HG02759 (cell line): ENCODE measurements at regions not wholly inside any gene's neighbourhood (a gene's known extent, or its start where the extent isn't known, plus 50 kb on each side); places are given as distances from the start of the nearest gene placed in this dataset.
"Not testable (repeated sequence)": the region's sequence is repeated elsewhere in the genome, so short reads cannot be mapped to it uniquely, and the experiment has no call there.

Experiments
- ATAC-seq: cut with Tn5 transposase; IDR thresholded peaks from one replicate; pipeline ENCODE4 v1.9.1; 2021; ENCODE audit warnings: mild to moderate bottlenecking, moderate library complexity; ENCODE audit not compliant: unreplicated experiment

DNA sequence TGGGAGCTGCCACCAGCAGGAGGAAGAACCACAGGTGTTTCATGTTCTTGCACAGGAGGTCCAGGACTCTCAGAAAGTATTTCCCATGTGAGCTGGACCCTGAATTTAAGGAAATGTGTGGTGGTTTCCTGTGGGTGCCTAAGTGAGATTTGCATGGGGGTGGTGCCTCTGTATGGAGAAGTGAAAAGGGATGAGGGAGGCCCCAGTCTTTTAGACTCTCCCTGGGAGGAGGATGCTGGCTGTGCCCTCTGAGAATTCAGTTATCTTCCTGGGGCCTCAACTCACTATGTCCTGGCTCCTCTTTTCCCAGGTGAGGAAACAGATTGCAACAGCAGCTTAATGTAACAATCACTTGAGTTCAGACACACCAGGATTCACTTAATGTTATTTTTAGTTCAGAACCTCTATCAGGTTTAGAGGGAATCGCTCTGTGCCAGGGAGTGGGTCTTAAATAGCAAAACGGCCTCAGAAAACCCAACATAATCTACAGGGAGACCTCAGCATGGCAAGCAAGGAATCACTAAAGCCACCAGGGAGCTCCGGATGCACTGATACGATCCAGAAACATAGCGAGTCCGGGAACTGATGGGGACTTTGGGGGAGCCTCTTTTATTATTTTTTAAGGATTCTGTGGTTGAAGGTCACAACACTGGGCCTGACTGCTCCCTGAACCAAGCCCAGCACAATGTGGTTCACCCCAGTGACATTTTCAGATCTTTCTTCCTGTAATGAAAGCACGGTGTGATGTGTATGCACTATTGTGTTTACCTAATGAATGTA, 823.5 kb downstream of the TMEM121 start:
- not testable (repeated sequence) for ATAC-seq

DNA sequence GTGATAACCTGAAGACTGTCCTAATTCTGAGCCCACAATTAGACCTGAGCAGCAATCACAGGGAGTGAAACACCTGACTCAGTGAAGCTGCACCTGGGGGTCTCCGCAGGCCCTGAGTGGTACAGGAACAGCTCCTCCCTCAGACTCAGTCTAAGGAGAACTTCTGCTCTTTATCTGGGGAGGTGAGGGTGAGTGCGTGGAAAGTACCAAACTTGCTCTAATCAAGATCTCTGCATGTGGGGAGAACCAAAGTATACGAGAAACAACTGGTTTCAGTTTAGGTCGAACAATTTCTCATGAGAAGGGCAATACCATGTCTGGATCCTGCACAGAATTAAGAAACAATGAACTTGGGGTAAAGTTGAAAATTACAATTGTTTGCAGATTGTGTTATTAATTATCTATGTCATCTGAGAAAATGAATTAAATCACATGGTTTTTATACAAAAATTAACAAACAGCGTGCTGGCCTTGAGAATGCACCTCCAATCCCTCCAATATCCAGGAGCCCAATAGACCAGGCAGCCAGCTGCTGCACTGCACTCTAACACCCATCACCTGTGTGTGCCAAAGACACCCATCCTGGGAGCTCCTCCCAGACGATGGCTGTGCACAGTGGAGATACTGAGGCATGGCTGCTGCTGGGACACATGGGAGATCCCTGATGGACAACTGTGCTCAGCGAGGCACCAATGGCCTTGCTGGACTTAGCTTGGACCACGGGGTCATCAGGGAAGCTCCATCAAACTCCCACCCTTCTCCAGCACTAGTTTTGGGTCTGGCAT, 828.8 kb downstream of the TMEM121 start:
- not testable (repeated sequence) for ATAC-seq

DNA sequence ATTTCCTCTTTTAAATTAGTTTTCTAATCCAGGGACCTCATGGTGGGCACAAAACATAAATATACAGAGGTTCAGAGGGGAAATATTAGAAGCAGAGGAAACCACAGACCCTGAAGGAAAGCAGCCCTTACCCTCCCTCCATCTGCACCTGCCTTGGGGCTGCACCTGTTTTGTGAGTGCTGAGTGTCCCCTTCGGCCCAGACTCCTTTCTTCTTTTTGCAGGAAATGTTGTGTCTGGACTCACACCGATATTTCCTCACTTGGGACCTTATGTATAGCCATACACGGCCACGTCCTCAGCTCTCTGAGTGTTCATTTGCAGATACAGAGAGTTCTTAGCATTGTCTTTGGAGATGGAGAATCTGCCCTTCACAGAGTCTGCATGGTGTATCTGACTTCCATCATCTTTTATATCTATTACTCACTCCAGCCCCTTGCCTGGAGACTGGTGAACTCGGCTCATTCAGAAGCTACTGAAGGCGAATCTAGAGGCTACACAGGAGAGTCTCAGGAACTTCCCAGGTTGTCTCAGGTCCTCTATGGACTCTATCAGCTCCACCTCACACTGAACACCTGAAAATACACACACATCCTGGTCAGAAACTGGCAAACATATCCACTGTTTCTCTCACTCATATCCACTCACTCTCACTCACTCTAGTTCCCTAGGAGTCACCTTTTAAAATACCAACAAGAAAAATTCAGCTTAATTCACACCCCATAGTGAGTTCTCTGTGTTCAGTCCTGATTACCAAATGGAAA, 829.7 kb downstream of the TMEM121 start:
- ATAC-seq: not testable (repeated sequence)

DNA sequence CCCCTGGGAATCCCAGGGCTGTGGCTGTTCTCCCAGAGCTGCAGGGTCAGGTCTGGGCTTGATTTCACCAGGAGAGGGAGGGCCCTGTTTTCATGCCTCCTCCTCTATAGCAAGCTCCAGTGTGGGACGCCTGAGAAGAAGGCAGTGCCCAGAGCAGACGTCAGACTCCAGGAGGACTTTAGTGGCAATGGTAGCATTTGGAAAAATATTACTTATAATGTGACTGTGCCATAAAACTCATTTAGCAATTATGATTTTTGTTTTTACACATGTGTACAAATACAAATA, 830.2 kb downstream of the TMEM121 start:
- ATAC-seq: not testable (repeated sequence)

DNA sequence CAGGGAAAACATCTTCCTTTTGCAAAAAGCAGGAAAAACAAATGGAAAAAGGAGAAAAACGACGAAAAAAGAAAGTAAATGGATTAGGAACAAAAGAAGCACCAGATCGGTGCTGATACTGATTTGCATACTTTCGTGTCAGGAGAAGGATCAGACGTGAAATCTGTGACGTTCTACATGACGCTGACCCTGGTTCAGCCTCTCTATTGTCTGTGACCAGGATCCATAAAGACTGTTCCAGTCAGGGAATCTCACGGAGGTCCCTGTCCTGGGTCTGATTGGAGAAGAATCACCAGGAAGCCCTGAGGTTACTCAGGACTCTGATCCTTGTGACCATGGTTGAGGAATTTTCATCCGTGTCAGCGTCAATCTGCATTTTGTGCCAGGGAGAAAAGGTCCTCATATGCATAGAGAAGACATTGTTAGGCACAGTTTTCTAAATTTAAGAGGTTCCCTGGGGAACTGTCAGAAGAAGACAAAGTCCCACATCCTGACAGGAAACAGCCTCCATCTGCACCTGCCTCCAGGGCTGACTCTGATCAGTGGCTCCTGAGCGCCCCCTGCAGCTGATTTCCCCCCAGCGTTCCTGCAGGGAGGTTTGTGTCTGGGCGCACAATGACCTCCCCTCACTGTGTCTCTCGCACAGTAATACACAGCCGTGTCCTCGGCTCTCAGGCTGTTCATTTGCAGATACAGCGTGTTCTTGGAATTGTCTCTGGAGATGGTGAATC, 832.9 kb downstream of the TMEM121 start:
- ATAC-seq: not testable (repeated sequence)

DNA sequence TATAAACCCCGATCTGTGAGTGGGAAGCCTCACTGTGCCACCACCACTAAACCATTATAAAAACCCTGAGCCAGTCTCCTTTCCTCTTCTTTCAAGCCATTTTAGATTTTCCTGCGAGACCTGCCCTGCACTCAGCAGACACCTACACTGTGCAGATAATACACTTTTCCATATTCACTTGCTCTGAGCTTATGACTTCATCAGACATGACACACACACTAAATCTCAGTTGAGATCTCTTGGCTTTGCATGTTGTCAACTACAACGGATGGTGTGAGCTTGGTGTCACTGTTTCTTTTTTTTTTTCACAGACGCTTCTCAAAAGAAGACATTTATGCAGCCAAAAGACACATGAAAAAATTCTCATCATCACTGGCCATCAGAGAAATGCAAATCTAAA, 839.0 kb downstream of the TMEM121 start:
- not testable (repeated sequence) for ATAC-seq

DNA sequence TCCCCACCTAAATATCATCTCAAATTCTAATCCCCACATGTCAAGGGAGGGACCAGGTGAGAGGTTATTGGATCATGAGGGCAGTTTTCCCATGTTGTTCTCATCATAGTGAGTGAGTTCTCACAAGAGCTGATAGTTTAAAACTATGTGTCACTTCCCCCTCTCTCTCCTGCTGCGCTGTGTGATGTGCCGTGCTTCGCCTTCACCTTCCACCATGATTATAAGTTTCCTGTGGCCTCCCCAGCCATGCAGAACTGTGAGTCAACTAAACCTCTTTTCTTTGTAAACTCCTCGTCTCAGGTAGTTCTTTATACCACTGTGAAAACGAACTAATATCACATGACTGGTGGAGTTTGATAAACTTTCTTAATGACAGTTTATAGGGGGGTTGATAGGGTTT, 839.5 kb downstream of the TMEM121 start:
- not testable (repeated sequence) for ATAC-seq

DNA sequence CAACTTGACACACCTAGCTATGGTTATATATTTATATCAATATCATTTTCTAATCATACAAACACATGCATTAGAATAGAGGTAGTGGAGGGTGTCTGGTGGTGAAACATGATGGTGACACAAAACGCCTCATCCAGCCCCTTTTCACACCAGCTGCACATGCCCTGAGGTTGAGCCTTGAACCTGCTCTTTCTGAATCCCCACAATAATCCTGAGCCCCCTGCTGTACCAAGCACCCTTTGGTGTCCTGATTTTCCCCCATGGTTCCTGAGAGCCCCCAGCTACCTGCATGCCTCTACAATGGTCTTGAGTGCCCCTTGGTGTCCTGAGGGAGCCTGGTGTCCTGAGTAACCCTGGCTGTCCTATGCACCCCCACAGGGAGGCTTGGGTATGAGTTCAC, 840.6 kb downstream of the TMEM121 start:
- not testable (repeated sequence) for ATAC-seq

DNA sequence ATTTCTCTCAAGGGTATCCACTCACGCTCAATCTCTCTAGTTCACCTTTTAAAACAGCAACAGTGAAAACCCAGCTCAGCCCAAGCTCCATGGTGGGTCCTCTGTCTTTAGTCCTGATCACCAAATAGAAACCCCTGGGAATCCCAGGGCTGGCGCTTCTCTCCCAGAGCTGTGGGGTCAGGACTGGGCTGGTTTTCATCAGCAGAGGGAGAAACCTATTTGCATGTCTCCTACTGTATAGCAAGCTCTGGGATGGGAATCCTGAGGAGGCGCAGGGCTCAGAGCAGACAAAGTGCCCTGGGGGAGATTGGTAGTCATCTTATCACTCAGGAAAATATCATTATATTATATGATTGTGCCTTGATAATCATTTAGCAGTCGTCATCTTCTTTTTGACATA, 843.1 kb downstream of the TMEM121 start:
- not testable (repeated sequence) for ATAC-seq

DNA sequence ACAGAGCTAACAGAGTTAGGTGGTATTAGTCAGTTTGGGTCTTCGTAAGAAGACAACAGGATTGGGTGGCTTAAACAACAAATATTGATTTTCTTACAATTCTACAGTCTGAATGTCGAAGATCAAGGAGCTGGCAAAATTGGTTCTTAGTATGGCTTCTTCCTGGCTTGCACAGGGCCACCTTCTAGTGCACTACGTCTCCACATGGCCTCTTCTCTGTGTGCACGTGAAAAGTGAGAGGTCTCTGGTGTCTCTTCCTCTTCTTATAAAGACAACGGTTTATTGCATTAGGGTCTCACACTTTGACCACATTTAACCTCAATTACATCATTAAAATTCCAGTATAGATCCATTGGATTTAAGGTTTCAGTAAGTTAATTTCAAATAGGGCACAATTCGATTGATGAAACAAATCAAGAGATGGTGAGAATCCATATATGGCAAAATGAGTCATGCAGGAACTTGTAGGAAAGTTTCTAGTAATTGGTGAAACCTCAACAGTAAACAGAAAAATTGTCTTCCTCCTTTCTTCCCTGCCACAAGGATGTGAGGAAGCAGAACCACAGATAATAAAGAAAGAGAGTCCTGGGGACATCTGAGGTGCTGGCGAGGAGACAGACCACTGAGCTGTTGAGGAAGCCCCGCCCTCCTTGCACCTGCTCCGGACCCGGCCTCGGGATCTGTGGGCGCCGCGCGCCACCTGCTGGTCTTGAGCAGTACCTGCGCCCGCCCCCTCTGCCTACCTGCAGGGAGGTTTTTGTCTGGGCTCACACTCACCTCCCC, 846.7 kb downstream of the TMEM121 start:
- no peak for ATAC-seq

DNA sequence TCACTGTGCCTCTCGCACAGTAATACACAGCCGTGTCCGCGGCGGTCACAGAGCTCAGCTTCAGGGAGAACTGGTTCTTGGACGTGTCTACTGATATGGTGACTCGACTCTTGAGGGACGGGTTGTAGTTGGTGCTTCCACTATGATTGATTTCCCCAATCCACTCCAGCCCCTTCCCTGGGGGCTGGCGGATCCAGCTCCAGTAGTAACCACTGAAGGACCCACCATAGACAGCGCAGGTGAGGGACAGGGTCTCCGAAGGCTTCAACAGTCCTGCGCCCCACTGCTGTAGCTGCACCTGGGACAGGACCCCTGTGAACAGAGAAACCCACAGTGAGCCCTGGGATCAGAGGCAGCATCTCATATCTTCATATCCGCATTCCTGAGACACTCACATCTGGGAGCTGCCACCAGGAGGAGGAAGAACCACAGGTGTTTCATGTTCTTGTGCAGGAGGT, 847.3 kb downstream of the TMEM121 start:
- ATAC-seq: not testable (repeated sequence)

DNA sequence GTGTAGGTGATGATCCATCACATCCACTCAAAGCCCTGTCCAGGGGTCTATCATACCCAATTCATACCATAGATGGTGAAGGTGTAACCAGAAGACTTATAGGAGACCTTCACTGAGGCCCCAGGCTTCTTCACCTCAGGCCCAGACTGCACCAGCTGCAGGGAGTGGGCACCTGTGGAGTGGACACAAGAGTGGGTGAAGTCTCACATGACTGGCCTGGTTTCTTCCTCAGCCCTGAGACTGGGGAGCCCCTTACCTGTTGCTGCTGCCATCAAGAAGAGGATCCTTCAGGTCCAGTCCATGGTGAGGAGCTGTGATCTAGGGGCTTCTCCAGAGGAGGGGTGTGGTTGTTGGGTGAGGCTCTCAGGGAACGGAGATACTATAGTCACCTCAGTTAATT, 851.0 kb downstream of the TMEM121 start:
- ATAC-seq: no peak

DNA sequence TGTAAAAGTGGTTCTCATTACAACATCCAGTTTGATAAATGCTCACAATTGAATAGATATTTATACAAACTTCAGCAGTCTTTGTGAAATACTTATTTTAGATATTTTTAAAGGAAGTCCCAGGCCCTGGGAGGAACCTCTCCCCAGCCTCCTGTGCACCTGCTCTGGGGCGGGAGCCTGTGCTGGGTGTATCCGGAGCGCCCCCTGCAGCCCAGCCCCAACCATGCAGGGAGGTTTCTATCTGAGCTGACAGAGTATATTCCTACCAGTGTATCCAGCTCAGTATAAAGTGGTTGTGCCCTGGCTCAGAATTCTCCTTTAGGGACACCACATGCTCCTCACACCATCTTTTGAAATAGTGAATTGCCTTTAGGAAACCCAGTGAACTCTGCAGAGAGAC, 851.8 kb downstream of the TMEM121 start:
- no peak for ATAC-seq

DNA sequence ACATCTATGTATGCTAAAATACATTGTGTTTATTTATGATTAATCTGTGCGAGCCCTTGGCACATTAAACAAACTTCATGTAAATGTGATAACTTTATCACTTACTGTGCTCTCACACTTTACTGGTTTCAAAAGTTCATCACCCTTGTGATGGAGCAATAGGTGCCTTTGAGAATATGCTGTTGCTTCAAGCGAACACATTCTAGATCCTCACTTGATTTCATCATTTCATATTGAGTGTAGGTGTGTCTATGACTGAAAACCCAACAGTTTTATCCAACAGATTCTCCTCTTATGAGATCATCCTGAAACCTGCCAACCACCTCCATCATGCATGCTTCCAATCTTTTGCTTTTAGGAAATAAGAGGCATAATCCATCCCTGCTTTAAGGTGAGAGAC, 854.4 kb downstream of the TMEM121 start:
- no peak for ATAC-seq

DNA sequence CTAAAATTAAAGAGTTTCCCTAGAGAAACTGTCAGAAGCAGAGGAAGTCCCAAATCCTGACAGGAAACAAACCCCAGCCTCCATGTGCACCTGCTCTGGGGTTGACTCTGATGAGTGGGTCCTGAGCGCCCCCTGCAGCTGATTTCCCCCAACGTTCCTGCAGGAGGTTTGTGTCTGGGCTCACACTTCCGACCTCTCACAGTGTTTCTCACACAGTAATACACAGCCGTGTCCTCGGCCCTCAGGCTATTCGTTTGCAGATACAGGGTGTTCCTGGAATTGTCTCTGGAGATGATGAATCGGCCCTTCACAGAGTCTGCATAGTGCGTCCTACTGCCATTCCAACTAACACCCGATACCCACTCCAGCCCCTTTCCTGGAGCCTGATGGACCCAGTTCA, 862.8 kb downstream of the TMEM121 start:
- not testable (repeated sequence) for ATAC-seq

DNA sequence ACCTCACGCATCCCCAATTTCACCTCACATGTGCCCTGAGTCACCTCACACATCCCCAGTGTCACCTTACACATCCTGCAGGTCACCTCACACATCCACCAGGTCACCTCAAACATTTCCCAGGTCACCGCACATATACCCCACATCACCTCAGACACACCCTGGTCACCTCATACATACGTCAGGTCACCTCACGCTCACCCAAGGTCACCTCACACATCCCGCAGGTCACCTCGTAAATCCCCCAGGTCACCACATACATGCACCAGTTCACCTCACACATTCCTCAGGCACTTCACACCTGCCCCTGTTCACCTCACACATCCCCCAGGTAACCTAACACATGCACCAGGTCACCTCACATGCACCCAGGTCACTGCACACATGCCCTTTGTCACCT, 864.0 kb downstream of the TMEM121 start:
- no peak for ATAC-seq

DNA sequence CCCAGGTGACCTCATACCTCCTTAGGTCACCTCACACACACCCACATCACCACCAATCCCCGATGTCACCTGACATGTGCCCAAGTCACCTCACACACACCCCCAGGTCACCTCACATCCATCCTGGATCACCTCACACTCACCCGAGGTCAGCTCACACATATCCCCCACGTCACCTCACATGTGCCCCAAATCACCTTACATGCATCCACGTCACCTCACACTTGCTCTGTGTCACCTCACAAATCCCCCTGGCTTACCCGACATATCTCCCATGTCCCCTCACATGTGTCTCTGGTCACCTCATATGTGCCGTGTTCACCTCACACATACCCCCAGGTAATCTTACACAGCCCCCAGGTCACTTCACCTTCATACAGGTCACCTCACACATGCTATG, 864.6 kb downstream of the TMEM121 start:
- ATAC-seq: no peak

DNA sequence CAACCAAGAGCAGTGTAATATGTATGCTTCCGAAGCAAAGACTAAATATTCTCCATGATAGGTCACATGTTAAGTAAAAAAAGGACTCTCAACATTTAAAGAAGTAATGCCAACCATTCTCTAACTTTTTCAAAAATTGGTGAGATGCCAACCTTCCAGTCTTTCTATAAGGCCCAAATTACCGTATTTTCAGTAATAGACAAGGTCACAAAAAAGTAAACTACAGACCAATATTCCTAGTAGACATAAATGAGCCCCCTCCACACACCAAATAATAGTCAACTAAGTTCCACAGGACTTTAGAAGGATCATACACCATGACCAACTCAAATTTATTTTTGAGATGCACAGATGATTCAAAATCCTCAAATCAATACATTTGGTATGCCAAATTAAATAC, 867.4 kb downstream of the TMEM121 start:
- ATAC-seq: no peak

DNA sequence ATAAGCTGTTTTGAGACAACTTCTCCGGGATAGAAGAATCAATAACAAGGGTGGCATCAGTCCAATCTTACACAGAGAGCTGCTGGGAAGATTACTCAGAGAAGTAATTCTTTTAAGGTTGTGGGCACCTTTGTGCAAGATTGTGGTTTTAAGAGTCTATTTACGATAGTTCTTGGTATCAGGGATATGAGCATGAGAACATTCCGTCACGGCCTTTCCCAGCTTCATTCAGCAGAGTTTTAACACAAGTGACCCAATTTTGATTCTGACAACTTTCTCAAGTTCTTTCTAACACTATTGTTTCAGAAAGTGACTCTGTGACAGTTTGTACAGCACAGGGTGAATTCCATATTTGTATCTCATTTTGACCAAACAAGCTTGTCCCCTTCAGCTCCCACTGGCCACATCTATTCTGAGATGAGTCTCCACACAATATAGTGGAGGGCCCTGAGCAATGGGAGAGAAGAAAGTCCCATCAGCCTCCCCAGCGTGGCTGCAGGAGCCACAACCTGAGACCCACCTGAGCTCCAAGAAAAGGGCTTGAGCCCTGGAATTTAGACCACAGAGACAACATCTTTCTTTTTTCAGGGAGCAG, 869.2 kb downstream of the TMEM121 start:
- no peak for ATAC-seq

DNA sequence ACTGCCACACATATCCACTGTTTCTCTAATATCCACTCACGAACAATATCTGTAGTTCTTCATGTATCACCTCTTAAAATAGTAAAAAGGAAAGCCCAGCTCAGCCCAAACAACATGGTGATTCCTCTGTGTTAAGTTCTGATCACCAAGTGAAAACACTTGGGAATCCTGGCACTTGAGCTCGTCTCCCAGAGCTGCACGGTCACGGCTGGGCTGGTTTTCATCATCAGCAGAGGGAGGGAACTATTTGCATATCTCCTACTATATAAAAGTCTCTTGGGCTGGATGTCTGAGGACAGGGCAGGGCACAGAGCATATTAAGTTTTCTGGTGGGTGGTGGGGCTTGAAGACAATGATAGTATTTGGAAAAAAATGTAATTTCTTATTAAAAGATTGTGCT, 870.6 kb downstream of the TMEM121 start:
- ATAC-seq: no peak
